ENCODE measurements at regions not wholly inside any gene's neighbourhood (a gene's known extent, or its start where the extent isn't known, plus 50 kb on each side); places are given as distances from the start of the nearest gene placed in this dataset.
A peak's percentile ranks its signal among the peaks of the same experiment; 100 is the strongest.

- DNase-seq (ENCODE audit: low read depth in 1 of 2, low spot score in 2 of 2) (no peak), FAIRE-seq (no peak)
- no peak overlapping the region for H3K27ac ChIP-seq (ENCODE audit: low read depth, low read length)
- H2BK5ac ChIP-seq (ENCODE audit: low read depth, low read length): no peak overlapping the region
- H2AFZ ChIP-seq (ENCODE audit: low read length): no peak overlapping the region
- no peaks in the 10 kb centered on the region for H3K79me2 ChIP-seq (ENCODE audit: control insufficient read depth in 1 of 2, insufficient read depth in 2 of 2, low read length in 2 of 2)
- ChIA-PET POLR2A (ENCODE audit: partially characterized antibody) (interaction anchor here (0.9 to 1.4 kb wide), 3 partner anchors 9 to 277 kb away, joined by 3 to 4 read pairs (median 3); no protein-coding TSS in a partner anchor), CTCF (ENCODE audit: partially characterized antibody) (interaction anchor here (1.1 kb wide), 2 partner anchors 11 to 75 kb away, joined by 4 read pairs; no protein-coding TSS in a partner anchor)
- no peak overlapping the region for H3K23ac ChIP-seq (ENCODE audit: insufficient read length)
- H3K4me2 ChIP-seq (ENCODE audit: insufficient read depth in 1 of 2, low read depth in 2 of 2, low read length in 2 of 2): no peak overlapping the region
- H2BK20ac ChIP-seq (ENCODE audit: low read length): no peak overlapping the region
- no peak overlapping the region for H3K9ac ChIP-seq (replicated peaks in 1 of 4; ENCODE audit: extremely low read depth in 1 of 4, low read depth in 3 of 4, low read length in 3 of 4)
- peaks cover 2% of the 10 kb centered on the region; the same call in 1 of the 2 replicates for H3K23me2 ChIP-seq (ENCODE audit: low read depth, low read length)
- 0 out of 2 replicates have a peak overlapping the region, but pooled peaks have one; percentile 31 for H2AK5ac ChIP-seq (ENCODE audit: low read depth, low read length)
- H3K14ac ChIP-seq (ENCODE audit: insufficient read length): no peak overlapping the region
- H3K4me1 ChIP-seq (replicated peaks in 1 of 4; ENCODE audit: control insufficient read depth in 3 of 4, insufficient read depth in 4 of 4, low read length in 3 of 4): no peaks in the 10 kb centered on the region
- no peak overlapping the region for H4K91ac ChIP-seq (replicated peaks; ENCODE audit: insufficient read length, low read length)
- H2BK15ac ChIP-seq (ENCODE audit: low read length): no peak overlapping the region
- no peak overlapping the region for H3K4me3 ChIP-seq (ENCODE audit: extremely low read depth in 1 of 4, insufficient read depth in 2 of 4, low read depth in 3 of 4, low read length in 4 of 4)
- no peak overlapping the region for H2BK12ac ChIP-seq (ENCODE audit: low read depth, low read length)
- WGBS, 2 experiments (ENCODE audit: extremely low coverage in 1 of 2, insufficient coverage in 1 of 2, insufficient read length in 1 of 2, insufficient replicate concordance in 2 of 2, low coverage in 1 of 2, low lambda C conversion rate in 2 of 2, missing lambda C conversion rate in 1 of 2): 93% methylated on average over 1 of the region's 1 CpG; no CpG with 5 or more reads in 1 of the 2 experiments
- no peak overlapping the region for H4K8ac ChIP-seq (ENCODE audit: extremely low read depth, insufficient read depth, low read length)
- no peak overlapping the region for H3K4ac ChIP-seq (replicated peaks; ENCODE audit: insufficient read length, low read depth, low read length)
- H3K27me3 ChIP-seq (replicated peaks in 1 of 4; ENCODE audit: control insufficient read depth in 3 of 4, extremely low read depth in 1 of 4, insufficient read depth in 3 of 4, low read length in 3 of 4): no peaks in the 10 kb centered on the region; a peak in 1 of 7 replicates
- no peaks in the 10 kb centered on the region for H3K36me3 ChIP-seq (ENCODE audit: control insufficient read depth in 2 of 4, insufficient read depth in 4 of 4, low read length in 3 of 4)
- H3K18ac ChIP-seq (ENCODE audit: extremely low read depth, low read length): no peak overlapping the region
- no peaks in the 10 kb centered on the region for H4K20me1 ChIP-seq (replicated peaks in 1 of 2; ENCODE audit: control insufficient read depth in 1 of 2, insufficient read depth in 2 of 2, low read length in 2 of 2)
- no peaks in the 10 kb centered on the region for H3K9me3 ChIP-seq (ENCODE audit: insufficient read depth in 2 of 2, low read depth in 1 of 2, low read length in 1 of 2)
- no peak overlapping the region for H3K56ac ChIP-seq (replicated peaks; ENCODE audit: insufficient read length, low read depth, low read length)
- no peaks in the 10 kb centered on the region for H3K79me1 ChIP-seq (ENCODE audit: low read depth, low read length)
- H2BK120ac ChIP-seq (replicated peaks; ENCODE audit: low read depth, low read length): no peak overlapping the region
- H4K5ac ChIP-seq (ENCODE audit: insufficient read length, low read depth, low read length): no peak overlapping the region
- TF ChIP-seq YY1 (IDR thresholded peaks at IDR 0.05; ENCODE audit: low read depth, low read length) (no peak), TBP (IDR thresholded peaks at IDR 0.05; ENCODE audit: low read depth, low read length) (no peak), KDM5A (IDR thresholded peaks at IDR 0.05; ENCODE audit: low read length) (no peak)
Observed at GRCh38 chr13:44843403-44843802, 145.9 kb downstream of the NUFIP1 start.
